GM23338 (cell line): ENCODE measurements at regions not wholly inside any gene's neighbourhood (a gene's known extent, or its start where the extent isn't known, plus 50 kb on each side); places are given as distances from the start of the nearest gene placed in this dataset.

Source experiments
- ATAC-seq: fragments of 200-7000 bp; cut with Tn5 transposase; 3 replicates; pipeline ENCODE4 v1.9.1; 2020
- DNase-seq: peaks from one replicate; pipeline ENCODE4 v3.0.0-alpha.2; 2015; ENCODE audit warnings: low spot score
- H2AFZ ChIP-seq: fragments of 200-600 bp; sonication (generic); 2 replicates; pipeline ENCODE4 v1.8.0; 2016; ENCODE audit warnings: antibody characterized with exemption, mild to moderate bottlenecking, moderate library complexity
- H3F3A ChIP-seq: fragments of 200-600 bp; sonication (generic); replicated peaks from 2 replicates; pipeline ENCODE4 v1.8.0; 2017; ENCODE audit warnings: antibody characterized with exemption, mixed run types, low read depth
- H3K27ac ChIP-seq: fragments of 200-600 bp; sonication (generic); 2 replicates; pipeline ENCODE4 v1.6.1; 2016; ENCODE audit warnings: low read depth
- H3K27me3 ChIP-seq: fragments of 200-600 bp; sonication (generic); 2 replicates; pipeline ENCODE4 v1.8.0; 2016; ENCODE audit warnings: mild to moderate bottlenecking, mixed run types, moderate library complexity; ENCODE audit not compliant: insufficient read depth
- H3K36me3 ChIP-seq: fragments of 200-600 bp; sonication (generic); 2 replicates; pipeline ENCODE4 v1.8.0; 2016; ENCODE audit warnings: mild to moderate bottlenecking; ENCODE audit not compliant: insufficient read depth
- H3K4me1 ChIP-seq: fragments of 200-600 bp; sonication (generic); 2 replicates; pipeline ENCODE4 v1.8.0; 2016; ENCODE audit warnings: mild to moderate bottlenecking, moderate library complexity; ENCODE audit not compliant: insufficient read depth
- H3K4me2 ChIP-seq: fragments of 200-600 bp; sonication (generic); 2 replicates; pipeline ENCODE4 v1.7.1; 2017; ENCODE audit warnings: mixed run types
- H3K4me3 ChIP-seq: fragments of 200-600 bp; sonication (generic); 2 replicates; pipeline ENCODE4 v1.6.1; 2016; ENCODE audit warnings: mixed run types
- H3K79me2 ChIP-seq: fragments of 200-600 bp; sonication (generic); replicated peaks from 2 replicates; pipeline ENCODE4 v1.8.0; 2017; ENCODE audit warnings: mild to moderate bottlenecking; ENCODE audit not compliant: insufficient read depth
- H3K9me2 ChIP-seq: fragments of 200-600 bp; sonication (generic); 2 replicates; pipeline ENCODE4 v1.8.0; 2017; ENCODE audit not compliant: insufficient read depth
- H4K20me1 ChIP-seq: fragments of 200-600 bp; sonication (generic); replicated peaks from 2 replicates; pipeline ENCODE4 v1.8.0; 2017; ENCODE audit warnings: mild to moderate bottlenecking; ENCODE audit not compliant: insufficient read depth
- H3K27ac Mint-ChIP-seq: 2 replicates; pipeline ENCODE4 v1.8.0; 2020; ENCODE audit warnings: inconsistent platforms, mild to moderate bottlenecking, moderate library complexity, mixed read lengths
- H3K27me3 Mint-ChIP-seq: 3 replicates; pipeline ENCODE4 v1.8.0; 2022; ENCODE audit warnings: low read depth, mild to moderate bottlenecking, moderate library complexity, mixed read lengths, inconsistent platforms; ENCODE audit not compliant: insufficient read depth, poor library complexity
- H3K36me3 Mint-ChIP-seq: 3 replicates; pipeline ENCODE4 v1.8.0; 2021; ENCODE audit warnings: low read depth, mild to moderate bottlenecking, inconsistent platforms, moderate library complexity, mixed read lengths
- H3K4me1 Mint-ChIP-seq: 3 replicates; pipeline ENCODE4 v1.8.0; 2020; ENCODE audit warnings: mild to moderate bottlenecking, inconsistent platforms, mixed read lengths
- H3K4me3 Mint-ChIP-seq: 3 replicates; pipeline ENCODE4 v1.8.0; 2021; ENCODE audit warnings: moderate library complexity, mild to moderate bottlenecking, inconsistent platforms, mixed read lengths
- H3K9me3 Mint-ChIP-seq: 3 replicates; pipeline ENCODE4 v1.8.0; 2020; ENCODE audit warnings: moderate library complexity, mild to moderate bottlenecking, inconsistent platforms, mixed read lengths
- CREB1 ChIP-seq: fragments of 250-450 bp; sonication (Bioruptor Pico); IDR thresholded peaks from 2 replicates; pipeline ENCODE4 v1.5.0; 2020; ENCODE audit warnings: low read depth, mild to moderate bottlenecking, moderate library complexity
- ETS1 ChIP-seq: IDR thresholded peaks from 2 replicates; pipeline ENCODE4 v1.6.1; 2016; ENCODE audit warnings: antibody characterized with exemption
- JUNB ChIP-seq: IDR thresholded peaks from one replicate; pipeline ENCODE4 v1.6.1; 2016; ENCODE audit warnings: antibody characterized with exemption; ENCODE audit not compliant: unreplicated experiment
- NANOG ChIP-seq: IDR thresholded peaks from 2 replicates; pipeline ENCODE4 v1.6.1; 2016; ENCODE audit warnings: antibody characterized with exemption, borderline replicate concordance
- REST ChIP-seq: IDR thresholded peaks from one replicate; pipeline ENCODE4 v1.6.1; 2018; ENCODE audit warnings: antibody characterized with exemption; ENCODE audit not compliant: unreplicated experiment
- STAT1 ChIP-seq: IDR thresholded peaks from one replicate; pipeline ENCODE4 v1.6.1; 2016; ENCODE audit warnings: antibody characterized with exemption; ENCODE audit not compliant: unreplicated experiment
- ZNF114 ChIP-seq: fragments of 250-450 bp; sonication (Bioruptor Pico); IDR thresholded peaks from 2 replicates; pipeline ENCODE4 v1.5.0; 2020; ENCODE audit warnings: mild to moderate bottlenecking, moderate library complexity
- ZNF462 ChIP-seq: fragments of 250-450 bp; sonication (Bioruptor Pico); IDR thresholded peaks from 2 replicates; pipeline ENCODE4 v1.5.0; 2020; ENCODE audit warnings: mild to moderate bottlenecking, moderate library complexity

- 0 out of 2 replicates have a peak, but pooled peaks cover 5% of the 10 kb centered on the region for H3K9me2 ChIP-seq
- H3K27me3 ChIP-seq: no peaks in the 10 kb centered on the region
- H3K4me2 ChIP-seq: no peak overlapping the region
- ATAC-seq (no peak), DNase-seq (no peak)
- Mint-ChIP-seq H3K9me3 (peaks cover 5% of the 10 kb centered on the region; the same call in 2 of the 3 replicates), H3K36me3 (peaks cover 4% of the 10 kb centered on the region; the same call in 1 of the 3 replicates), H3K4me3 (no peak overlapping the region), H3K27me3 (no peaks in the 10 kb centered on the region), H3K27ac (no peak overlapping the region), H3K4me1 (peaks cover 5% of the 10 kb centered on the region)
- TF ChIP-seq STAT1 (no peak), ETS1 (no peak), JUNB (no peak), ZNF462 (no peak), REST (no peak), NANOG (no peak), CREB1 (CRISPR knock-in tag) (no peak), ZNF114 (CRISPR knock-in tag) (no peak)
- H3K4me3 ChIP-seq: no peak overlapping the region
- H3K36me3 ChIP-seq: no peaks in the 10 kb centered on the region
- H3K4me1 ChIP-seq: peaks cover 6% of the 10 kb centered on the region; the same call in 1 of the 2 replicates
- no peak overlapping the region for H3K27ac ChIP-seq
- no peaks in the 10 kb centered on the region for H3F3A ChIP-seq
- H4K20me1 ChIP-seq: no peaks in the 10 kb centered on the region
- no peak overlapping the region for H2AFZ ChIP-seq
- no peaks in the 10 kb centered on the region for H3K79me2 ChIP-seq
These were observed 81.7 kb downstream of the PCDH7 start for GRCh38 chr4:30801876-30802275.
